HG02938 (cell line): ENCODE measurements at regions not wholly inside any gene's neighbourhood (a gene's known extent, or its start where the extent isn't known, plus 50 kb on each side); places are given as distances from the start of the nearest gene placed in this dataset.
"Not testable (repeated sequence)": the region's sequence is repeated elsewhere in the genome, so short reads cannot be mapped to it uniquely, and the experiment has no call there.

Source experiments
- ATAC-seq: cut with Tn5 transposase; IDR thresholded peaks from one replicate; pipeline ENCODE4 v1.9.1; 2021; ENCODE audit warnings: mild to moderate bottlenecking, moderate library complexity; ENCODE audit not compliant: unreplicated experiment

DNA sequence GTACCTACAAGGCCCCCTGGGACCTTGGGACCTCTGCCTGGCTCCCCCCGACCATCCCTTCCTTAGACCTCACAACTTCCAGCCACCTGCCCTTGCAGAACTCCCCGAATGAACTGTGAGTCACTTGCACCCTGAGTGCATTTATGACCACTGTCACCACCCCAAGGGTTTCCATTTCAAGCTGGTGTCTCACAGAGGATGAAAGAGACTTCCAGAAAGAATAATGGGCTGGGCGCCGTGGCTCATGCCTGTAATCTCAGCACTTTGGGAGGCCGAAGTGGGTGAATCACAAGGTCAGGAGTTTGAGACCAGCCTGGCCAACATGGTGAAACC is 124.5 kb upstream of the CIBAR2 start:
- ATAC-seq: no peak

DNA sequence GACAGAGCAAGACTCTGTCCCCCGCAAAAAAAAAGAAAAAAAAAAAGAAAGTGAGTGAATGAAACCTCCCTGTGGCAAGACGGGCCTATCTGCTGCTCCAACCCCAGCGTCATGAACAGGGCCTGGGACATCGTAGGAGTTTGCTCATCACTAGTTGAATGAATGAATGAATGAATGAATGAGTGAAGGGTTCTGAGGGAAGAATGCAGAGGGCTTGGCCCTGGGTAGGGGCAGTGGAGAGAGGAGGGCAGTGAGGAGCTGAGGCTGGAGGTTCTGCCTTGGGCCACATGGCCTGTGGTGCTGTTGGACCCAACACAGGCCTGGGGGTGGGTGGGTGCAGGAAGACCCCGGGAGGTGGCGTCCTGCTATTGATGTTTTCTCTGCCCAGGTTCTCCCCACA is 125.5 kb upstream of the CIBAR2 start:
- ATAC-seq: no peak

DNA sequence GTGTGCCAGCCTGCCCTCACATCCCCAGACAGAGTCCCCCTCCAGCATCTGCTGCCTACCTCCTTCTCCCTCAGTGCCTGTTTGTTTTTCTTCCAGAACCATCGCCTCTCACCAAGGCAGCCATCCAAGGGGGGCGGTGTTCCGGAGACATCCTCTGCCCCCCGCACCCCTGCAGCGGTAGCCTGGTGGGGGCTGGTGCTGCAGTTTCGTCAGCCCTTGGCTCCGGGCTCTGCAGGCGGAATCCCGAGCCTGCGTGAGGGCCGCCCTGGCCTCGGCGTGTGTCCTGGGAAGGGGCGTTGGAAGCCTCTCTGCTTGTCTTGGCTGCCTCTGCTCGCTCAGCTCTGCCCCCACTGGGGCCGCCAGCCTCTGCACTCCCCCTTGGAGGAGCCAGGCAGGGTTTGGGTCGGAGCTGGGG is 126.0 kb upstream of the CIBAR2 start:
- ATAC-seq: no peak

DNA sequence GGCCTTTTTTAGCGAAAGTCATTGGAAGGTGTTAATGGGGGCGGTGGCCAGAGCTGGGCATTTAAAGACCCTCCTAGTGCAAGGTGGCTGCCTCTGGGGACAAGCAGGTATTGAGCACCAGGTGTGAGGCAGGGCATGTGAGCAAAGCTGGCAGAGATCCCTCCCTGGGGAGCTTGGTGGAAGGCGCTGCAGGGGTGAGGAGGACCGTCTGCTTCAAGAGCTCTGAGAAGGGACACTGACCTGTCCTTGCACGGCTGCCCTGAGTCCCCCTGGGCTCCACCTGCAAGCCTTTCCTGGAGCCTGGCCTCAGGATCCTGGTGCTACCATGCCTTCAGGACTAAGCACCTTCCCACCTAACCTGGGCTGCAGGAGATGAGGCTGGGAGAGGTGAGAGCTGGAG is 127.0 kb upstream of the CIBAR2 start:
- no peak for ATAC-seq

DNA sequence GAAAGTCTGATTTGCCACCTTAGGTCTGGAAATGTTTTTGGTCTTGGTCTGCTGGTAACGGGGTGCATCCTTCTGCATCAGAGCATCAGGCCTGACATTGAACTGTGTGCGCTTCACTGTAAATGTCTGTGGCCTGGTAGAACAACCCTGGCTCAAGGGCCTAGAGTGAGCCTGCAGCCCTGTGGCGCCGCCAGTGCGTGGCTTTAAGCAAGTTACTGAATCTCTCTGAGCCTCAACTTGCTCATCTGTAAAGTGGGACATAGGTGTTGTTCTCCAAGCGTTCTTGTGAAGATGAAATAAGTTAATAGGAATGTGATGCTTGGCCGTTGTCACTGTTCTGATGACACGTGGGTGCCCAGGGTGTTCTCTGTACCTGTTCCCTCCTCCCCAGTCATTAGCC is 127.6 kb upstream of the CIBAR2 start:
- no peak for ATAC-seq

DNA sequence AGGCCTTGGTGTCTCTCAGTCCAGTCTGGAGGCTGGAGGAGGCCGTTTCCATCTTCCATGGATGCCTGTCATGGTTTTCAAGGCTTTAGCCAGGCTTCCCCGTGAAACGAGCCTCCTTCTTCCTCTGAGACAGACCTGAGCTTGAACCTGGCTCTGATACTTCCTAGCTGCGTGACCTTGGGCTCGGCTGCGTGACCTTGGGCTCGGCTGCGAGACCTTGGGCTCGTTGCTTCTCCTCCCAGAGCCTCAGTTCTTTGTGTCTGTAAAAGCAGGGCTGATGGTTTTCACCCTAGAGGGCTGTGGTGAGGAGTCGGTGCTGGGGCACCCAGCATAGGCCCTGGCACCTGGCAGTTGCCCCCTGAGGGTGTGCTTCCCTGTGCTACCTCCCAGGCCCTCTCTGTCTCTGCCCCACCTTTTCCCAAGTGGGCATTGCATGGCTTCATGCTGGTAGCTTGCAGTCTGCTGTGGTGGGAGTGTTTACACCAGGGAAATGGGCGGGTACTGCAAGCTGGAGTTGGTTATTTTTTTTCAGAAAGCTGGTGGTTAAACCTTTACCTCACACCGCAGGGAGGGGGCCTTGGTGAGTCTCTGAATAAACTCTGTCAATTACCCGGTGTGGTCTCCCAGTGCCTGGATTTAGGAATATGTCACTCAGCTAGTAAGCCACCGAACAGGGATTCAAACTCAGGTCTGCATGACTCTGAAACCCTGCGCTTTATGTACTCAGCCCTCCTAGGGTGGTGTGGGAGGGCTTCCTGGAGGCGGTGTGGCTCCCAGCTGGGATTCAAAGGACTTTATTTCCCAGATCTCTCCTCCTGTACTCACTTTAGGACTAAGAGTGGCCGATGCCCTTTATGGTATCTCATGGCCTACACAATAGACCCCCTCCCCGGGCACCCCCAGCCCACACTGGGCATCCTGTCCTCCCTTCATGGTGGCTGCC is 129.0 kb upstream of the CIBAR2 start:
- no peak for ATAC-seq

DNA sequence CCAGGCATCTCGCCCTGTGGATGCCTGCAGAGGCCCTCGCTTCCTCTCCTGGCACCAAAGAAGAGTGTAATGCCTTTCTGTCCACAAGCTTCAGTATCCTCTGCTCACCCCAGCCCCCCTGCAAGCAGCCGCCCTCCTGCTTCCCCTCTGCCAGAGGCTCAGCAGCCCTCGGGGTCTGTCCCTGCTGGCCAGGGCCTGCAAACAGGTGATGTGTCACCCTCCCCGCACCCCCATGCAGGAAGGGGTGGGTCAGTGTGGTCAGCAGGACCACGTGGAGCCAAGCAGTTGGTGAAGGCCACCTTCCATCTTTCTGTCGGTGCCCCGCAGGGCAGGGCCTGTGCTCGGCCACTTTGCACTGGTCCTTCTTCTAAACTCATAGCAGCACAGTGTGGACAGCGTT is 129.9 kb upstream of the CIBAR2 start:
- no peak for ATAC-seq

DNA sequence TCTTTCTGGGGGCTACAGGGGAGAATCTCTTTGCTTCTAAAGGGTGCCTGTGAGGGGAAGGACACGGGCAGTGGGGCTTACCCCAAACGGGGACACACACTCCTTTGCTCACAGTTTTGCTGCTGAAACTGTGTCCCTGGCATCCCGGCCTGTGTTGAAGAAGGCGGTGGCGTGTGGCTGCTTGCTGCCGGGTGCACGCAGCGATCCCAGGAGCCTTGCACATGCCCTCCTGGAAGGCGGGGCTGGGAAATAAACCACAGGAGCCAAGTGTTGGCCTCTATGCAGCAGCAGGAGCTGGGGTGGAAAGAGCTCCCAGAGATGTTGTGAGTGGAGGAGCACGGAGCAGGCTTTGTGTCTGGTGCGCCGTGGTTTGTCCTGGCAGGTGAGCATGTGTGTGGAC is 131.0 kb upstream of the CIBAR2 start:
- ATAC-seq: no peak

DNA sequence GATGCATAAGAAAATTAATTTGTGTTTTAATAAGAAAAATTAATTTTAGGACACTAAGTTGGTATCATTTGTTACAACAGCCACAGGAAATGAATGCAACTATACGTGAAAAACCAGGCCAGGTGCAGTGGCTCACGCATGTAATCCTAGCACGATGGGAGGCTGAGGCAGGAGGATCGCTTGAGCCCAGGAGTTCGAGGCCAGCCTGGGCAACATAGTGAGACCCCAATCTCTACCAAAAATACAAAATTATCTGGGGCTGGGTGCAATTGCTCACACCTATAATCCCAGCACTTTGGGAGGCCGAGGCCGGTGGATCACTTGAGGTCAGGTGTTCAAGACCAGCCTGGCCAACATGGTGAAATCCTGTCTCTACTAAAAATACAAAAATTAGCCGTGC is 132.2 kb upstream of the CIBAR2 start:
- not testable (repeated sequence) for ATAC-seq

DNA sequence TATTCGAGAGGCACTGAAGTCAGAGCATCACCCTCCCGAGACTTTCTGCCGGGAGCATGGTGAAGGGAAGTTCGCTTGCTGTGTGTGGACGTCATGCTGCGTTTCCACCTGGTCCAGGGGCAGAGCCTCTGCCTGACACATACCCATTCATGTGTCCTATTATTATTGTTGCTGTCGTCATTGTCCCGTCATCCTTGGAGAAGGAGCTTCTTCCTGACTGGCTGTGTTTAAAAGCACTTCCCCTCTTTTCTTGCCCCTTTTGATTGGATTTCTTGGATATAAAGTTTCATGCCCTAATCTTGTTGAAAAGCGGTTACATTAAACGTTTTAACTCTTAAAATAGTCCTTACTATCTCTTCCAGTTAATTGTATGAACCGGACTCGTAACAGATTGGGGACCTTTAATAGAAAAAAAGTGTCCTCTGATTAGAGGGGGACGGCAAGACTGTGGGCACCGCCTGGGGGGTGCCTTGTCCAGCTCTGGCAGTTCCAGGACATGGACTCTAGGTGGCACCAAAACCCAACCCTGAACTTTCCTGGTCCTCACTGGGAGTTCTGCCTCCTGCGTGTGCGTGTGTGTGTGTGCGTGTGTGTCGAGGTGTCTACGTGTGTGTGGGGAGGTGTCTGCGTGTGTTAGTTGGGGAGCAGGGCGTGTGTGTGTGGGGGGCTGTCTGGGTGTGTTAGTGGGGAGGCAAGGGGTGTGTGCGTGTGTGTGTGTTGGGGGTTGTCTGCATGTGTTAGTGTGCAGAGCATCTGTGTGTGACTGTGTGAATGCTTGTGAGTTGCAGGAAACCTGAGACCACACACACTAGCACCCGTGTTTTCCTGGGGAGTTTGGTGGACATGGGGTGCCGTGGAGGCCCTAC is 133.3 kb upstream of the CIBAR2 start:
- no peak for ATAC-seq

DNA sequence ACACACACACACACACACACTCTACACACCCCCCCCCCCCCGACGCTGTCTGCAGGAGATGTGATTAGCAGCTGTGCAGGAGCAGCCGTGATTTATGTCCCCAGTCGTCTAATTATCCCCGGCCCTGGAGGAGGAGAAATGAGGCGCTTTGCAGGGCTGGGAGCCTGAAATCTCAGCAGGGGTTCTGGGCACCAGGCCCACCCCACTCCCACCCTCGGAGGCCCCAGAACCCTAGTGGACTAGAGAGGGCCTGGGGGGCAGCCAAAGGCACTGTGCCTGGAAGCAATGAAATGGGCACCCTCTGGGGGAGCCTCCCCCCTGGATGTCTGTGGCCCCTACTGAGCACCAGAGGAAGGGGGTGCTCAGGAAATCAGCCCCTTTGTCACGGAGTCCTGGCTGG is 134.2 kb upstream of the CIBAR2 start:
- no peak for ATAC-seq

DNA sequence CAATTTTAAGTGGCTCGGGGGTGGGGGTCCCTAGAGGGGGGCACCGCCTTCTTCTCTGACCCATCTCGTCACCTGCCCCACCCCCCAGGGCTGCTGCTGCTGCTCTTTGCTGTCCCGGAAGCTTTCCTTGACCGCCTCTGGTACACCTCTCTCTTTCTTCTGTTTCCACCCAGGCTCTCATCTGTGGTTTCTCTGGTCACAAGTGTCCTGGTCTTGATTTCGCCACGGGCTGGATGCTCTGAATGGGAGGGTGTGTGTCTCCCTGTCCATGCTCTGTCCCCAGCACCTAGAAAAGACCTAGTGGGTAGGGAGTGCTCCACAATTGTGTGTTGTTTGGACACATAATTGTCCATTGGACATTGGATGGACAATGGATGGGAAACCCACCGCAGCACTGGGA is 134.7 kb upstream of the CIBAR2 start:
- no peak for ATAC-seq

DNA sequence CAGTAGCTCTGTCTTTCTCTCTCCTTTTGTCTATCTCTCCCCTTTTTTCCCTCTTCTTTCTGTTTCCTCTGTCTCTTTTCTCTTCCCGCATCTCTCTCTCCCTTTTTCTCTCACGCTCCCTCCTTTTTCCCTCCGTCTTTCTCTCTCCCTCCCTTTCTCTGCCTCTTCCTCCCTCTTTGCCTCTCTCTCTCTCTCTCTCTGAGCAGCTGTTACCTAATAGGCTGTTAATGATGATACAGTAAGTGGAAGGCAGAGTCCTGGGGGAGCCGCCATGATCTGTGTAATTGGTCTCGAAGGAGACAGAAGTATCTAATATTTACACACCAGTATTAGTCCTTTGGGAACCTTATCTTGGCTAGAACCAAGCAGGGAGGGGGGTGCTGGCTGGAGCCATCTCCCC is 136.1 kb upstream of the CIBAR2 start:
- ATAC-seq: no peak

DNA sequence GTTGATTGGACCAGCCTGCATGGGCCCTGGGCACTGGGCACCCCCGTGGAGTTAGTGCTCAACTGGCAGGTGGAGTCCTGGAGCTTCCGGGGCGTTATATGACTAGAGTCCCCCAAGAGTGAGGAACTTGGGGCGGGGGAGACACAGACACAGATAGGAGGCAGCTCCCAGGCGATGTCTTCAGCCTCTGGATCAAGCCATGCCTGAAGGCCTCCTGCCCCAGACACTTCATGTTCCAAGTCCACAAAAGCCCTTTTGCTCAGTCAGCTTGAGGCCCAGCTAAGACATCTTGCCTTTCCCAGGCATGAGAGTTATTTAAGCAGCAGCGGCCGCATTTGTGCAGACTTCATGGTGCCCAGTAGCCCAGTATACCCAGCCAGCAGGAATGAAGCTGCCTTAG is 136.6 kb upstream of the CIBAR2 start:
- ATAC-seq: no peak

DNA sequence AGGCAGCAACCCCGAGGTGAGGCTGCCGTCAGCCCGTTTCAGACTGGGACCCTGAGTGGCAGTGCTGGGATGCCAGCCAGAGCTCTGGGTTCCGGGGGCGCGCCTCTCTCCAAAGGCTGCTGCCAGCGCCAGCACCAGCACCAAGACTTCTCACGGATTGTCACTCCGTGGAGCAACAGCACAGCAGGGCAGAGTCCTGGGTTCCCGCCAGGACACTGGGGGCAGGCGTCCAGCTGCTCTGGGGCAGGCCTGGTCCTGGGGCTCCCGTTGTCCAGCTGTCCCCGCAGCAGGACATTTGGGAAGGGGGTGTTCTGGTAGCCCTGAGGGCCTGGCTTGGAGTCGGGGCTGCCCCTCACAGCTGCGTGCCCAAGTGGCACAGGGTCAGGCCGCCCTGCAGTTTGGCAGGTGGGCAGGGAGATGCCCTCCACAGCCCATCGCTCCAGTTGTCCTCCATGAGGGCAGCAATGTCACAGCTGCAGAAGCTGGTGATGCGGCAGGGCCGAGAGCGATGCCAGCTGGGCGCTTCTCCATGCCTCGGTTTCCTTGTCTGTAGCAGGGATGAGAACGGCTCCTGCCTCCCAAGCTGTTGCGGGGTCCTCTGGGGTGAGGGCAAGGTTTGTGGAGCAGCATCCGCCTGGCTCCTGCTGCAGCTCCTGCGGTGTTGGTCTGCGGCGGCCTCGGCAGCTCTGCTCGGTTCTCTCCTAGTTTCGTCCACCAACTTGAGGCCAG is 137.3 kb upstream of the CIBAR2 start:
- no peak for ATAC-seq

DNA sequence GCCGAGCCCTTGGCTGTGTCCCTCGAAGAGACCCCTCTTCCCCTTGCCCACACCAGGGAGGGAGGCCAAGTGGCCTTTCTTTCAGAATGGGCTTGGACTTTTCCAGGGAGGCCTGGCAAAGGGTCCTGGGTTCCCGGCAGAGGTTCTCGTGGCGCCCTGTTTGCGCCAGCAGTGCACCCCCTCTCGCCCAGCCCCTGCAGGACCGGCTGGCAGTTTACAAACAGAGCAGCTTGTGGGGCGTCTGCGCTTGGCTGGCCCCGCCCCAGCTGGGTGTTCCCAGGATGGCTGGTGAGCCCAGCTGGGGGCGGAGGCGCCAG is 137.8 kb upstream of the CIBAR2 start:
- no peak for ATAC-seq

DNA sequence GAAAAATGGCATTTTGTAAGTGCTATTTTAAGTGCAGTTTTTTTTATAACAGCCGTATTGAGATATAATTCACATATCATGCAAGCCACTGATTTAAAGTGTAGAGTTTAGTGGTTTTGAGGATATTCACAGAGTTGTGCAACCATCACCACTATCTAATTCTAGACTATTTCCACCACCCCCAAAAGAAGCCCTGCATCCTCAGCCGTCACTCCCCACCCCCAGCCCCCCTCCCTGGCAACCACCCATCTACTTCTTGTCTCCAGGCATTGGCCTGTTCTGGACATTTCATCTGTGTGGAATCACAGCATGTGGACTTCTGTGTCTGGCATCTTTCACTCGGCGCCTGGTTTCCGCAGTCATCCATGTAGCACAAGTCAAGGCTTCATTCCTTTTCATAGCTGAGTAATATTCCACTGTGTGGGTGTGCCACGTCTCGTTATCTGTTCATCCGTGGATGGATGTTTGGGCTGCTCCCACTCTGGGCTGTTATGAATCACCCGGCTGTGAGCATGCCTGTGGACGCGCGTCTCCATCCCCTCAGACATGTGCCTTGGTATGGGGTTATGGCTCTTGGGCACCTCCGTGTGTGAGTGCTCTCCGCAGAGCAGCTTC is 138.4 kb upstream of the CIBAR2 start:
- ATAC-seq: no peak

DNA sequence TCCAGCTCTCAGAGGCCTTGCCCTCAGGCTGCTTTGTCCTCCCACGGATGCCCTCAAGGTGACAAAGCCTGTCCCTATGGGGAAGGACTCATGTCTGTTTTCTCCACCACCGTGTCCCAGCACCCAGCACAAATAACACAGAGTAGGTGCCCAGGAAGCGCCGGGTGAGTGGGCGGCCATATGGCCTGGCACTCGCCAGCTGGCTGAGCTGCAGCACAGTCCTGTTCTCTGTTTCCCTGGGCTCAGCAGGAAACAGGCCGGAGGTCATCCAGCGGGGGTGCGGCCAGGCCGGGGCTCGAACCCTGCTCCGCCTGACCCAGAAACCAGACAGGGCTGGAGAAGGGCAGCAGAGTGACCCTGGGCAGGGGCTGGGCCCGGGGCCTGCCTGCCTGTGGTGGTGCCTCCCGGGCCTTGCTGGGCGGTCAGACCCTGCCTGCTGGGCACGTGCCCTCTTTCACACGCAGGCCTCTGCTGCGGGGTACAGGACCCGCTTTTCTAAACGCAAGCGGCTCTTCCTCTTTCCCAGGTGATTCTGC is 139.0 kb upstream of the CIBAR2 start:
- no peak for ATAC-seq

DNA sequence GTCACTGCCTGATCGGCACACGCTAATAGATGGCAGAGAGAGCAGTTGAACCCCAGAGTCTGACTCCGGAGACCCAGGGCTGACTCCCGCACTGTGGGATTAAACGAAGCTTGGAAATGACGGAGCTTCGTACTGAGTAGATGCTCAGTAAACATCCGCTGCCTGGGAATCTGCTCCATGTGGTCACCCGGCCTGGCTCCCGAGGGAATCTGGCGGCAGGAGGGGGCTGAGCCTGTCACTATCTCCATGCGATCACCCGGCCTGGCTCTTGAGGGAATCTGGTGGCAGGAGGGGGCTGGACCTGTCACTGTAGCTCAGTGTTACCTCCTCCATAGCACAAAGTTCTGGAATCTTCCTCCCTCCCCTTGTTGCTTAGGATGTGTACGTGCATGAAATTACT is 139.7 kb upstream of the CIBAR2 start:
- no peak for ATAC-seq

DNA sequence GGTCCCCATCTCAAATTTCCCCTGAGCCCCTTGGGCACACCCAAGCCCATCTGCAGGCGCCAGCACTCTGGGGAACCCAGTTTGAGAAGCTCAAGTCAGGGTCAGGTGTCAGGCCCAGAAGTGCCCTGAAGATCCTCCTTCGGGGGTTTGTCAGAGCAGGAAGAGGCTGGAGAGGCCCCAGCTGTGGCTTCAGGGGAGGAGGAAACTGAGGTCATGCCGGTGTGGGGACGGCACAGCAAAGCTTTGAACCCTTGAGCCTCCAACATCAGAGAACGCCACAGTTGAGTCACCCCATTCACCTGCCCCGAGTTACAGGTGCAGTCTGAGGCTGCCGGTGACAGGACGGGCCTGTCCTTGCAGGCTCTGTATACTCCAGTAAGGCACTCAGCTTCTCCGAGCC is 140.2 kb upstream of the CIBAR2 start:
- no peak for ATAC-seq
